Ectodermal cell (in vitro differentiated cells): ENCODE measurements at regions not wholly inside any gene's neighbourhood (a gene's known extent, or its start where the extent isn't known, plus 50 kb on each side); places are given as distances from the start of the nearest gene placed in this dataset.

Experiments
- H3K27ac ChIP-seq: 2 replicates; pipeline ENCODE4 v1.7.0; 2013; ENCODE audit warnings: mild to moderate bottlenecking, low read depth, low read length; ENCODE audit not compliant: insufficient read depth, poor library complexity, severe bottlenecking
- H3K27me3 ChIP-seq: 2 replicates; pipeline ENCODE4 v1.7.0; 2013; ENCODE audit warnings: mild to moderate bottlenecking, low read length; ENCODE audit not compliant: insufficient read depth, control insufficient read depth, poor library complexity, severe bottlenecking
- H3K36me3 ChIP-seq: one replicate; pipeline ENCODE4 v1.7.0; 2013; ENCODE audit warnings: low read length; ENCODE audit not compliant: control insufficient read depth, insufficient read depth
- H3K4me1 ChIP-seq: one replicate; pipeline ENCODE4 v1.7.0; 2013; ENCODE audit warnings: low read length; ENCODE audit not compliant: control insufficient read depth, insufficient read depth
- H3K4me3 ChIP-seq: 2 replicates; pipeline ENCODE4 v1.7.0; 2013; ENCODE audit warnings: low read depth, low read length, control low read depth; ENCODE audit not compliant: insufficient read depth
- H3K9me3 ChIP-seq: 2 replicates; pipeline ENCODE4 v1.7.0; 2013; ENCODE audit warnings: mild to moderate bottlenecking, low read length, moderate library complexity; ENCODE audit not compliant: control insufficient read depth
- WGBS, 2 experiments: methylation state at CpG; one replicate each; pipeline ENCODE4 v1.1.7; 2013; ENCODE audit warnings: missing lambda C conversion rate in 2 of 2; 5-methylcytosine and 5-hydroxymethylcytosine counted together

- Histone ChIP-seq H3K36me3 (no peaks in the 10 kb centered on the region), H3K9me3 (no peaks in the 10 kb centered on the region), H3K27ac (no peak overlapping the region), H3K4me3 (no peak overlapping the region), H3K4me1 (no peaks in the 10 kb centered on the region), H3K27me3 (peaks cover 41% of the 10 kb centered on the region)
- WGBS, 2 experiments = 89 to 95% methylated on average over 5 of the region's 5 CpGs
Measured at GRCh38 chr17:79392598-79392997, 218.3 kb downstream of the RBFOX3 start.

GRCh38 chr17:79391376-79392233, 219.2 kb downstream of the RBFOX3 start:
- 36% methylated on average over 31 of the region's 31 CpGs for WGBS, 2 experiments
- Histone ChIP-seq H3K9me3 (no peaks in the 10 kb centered on the region), H3K4me3 (no peak overlapping the region), H3K36me3 (no peaks in the 10 kb centered on the region), H3K27me3 (peaks cover 41% of the 10 kb centered on the region), H3K27ac (no peak overlapping the region), H3K4me1 (no peaks in the 10 kb centered on the region)

- Histone ChIP-seq H3K9me3 (no peaks in the 10 kb centered on the region), H3K4me3 (no peak overlapping the region), H3K36me3 (no peaks in the 10 kb centered on the region), H3K4me1 (no peaks in the 10 kb centered on the region), H3K27ac (no peak overlapping the region), H3K27me3 (peaks cover 41% of the 10 kb centered on the region)
- 94 to 95% methylated on average over 19 of the region's 19 CpGs for WGBS, 2 experiments
Measured at GRCh38 chr17:79389896-79390295, 221.0 kb downstream of the RBFOX3 start.

GRCh38 chr17:79388556-79389295, 222.1 kb downstream of the RBFOX3 start:
- 56 to 61% methylated on average over 28 of the region's 28 CpGs for WGBS, 2 experiments
- no peaks in the 10 kb centered on the region for H3K4me1 ChIP-seq
- H3K36me3 ChIP-seq = no peaks in the 10 kb centered on the region
- H3K9me3 ChIP-seq = no peaks in the 10 kb centered on the region
- peaks cover 41% of the 10 kb centered on the region for H3K27me3 ChIP-seq
- no peak overlapping the region for H3K27ac ChIP-seq
- no peak overlapping the region for H3K4me3 ChIP-seq

GRCh38 chr17:79387783-79388182, 223.1 kb downstream of the RBFOX3 start:
- Histone ChIP-seq H3K4me1 (no peaks in the 10 kb centered on the region), H3K36me3 (no peaks in the 10 kb centered on the region), H3K27me3 (peaks cover 36% of the 10 kb centered on the region), H3K27ac (no peak overlapping the region), H3K9me3 (no peaks in the 10 kb centered on the region), H3K4me3 (no peak overlapping the region)
- 83 to 85% methylated on average over 6 of the region's 6 CpGs for WGBS, 2 experiments

- Histone ChIP-seq H3K27me3 (peaks cover 21% of the 10 kb centered on the region), H3K36me3 (no peaks in the 10 kb centered on the region), H3K27ac (no peak overlapping the region), H3K4me1 (no peaks in the 10 kb centered on the region), H3K4me3 (no peak overlapping the region), H3K9me3 (no peaks in the 10 kb centered on the region)
- 86 to 95% methylated on average over 5 of the region's 5 CpGs for WGBS, 2 experiments
Measured at GRCh38 chr17:79385962-79386563, 224.8 kb downstream of the RBFOX3 start.

GRCh38 chr17:79382313-79382712, 228.5 kb downstream of the RBFOX3 start:
- no peaks in the 10 kb centered on the region for H3K9me3 ChIP-seq
- H3K27me3 ChIP-seq = no peaks in the 10 kb centered on the region
- no peak overlapping the region for H3K4me3 ChIP-seq
- WGBS, 2 experiments = 91 to 92% methylated on average over 9 of the region's 9 CpGs
- H3K4me1 ChIP-seq = peaks cover 8% of the 10 kb centered on the region
- no peaks in the 10 kb centered on the region for H3K36me3 ChIP-seq
- no peak overlapping the region for H3K27ac ChIP-seq

- WGBS, 2 experiments = 91 to 93% methylated on average over 21 of the region's 21 CpGs
- Histone ChIP-seq H3K27ac (no peak overlapping the region), H3K4me3 (no peak overlapping the region), H3K27me3 (peaks cover 4% of the 10 kb centered on the region), H3K36me3 (no peaks in the 10 kb centered on the region), H3K9me3 (no peaks in the 10 kb centered on the region), H3K4me1 (peaks cover 16% of the 10 kb centered on the region)
Measured at GRCh38 chr17:79379700-79380445, 231.0 kb downstream of the RBFOX3 start.

GRCh38 chr17:79377230-79377786, 233.5 kb downstream of the RBFOX3 start:
- H3K36me3 ChIP-seq = no peaks in the 10 kb centered on the region
- H3K27me3 ChIP-seq = peaks cover 4% of the 10 kb centered on the region
- H3K4me1 ChIP-seq = peaks cover 39% of the 10 kb centered on the region
- WGBS, 2 experiments = 80 to 82% methylated on average over 25 of the region's 25 CpGs
- no peak overlapping the region for H3K4me3 ChIP-seq
- H3K27ac ChIP-seq = no peak overlapping the region
- H3K9me3 ChIP-seq = no peaks in the 10 kb centered on the region
